NCI-H510A (cell line): ENCODE measurements at regions not wholly inside any gene's neighbourhood (a gene's known extent, or its start where the extent isn't known, plus 50 kb on each side); places are given as distances from the start of the nearest gene placed in this dataset.
"Not testable (repeated sequence)": the region's sequence is repeated elsewhere in the genome, so short reads cannot be mapped to it uniquely, and the experiment has no call there.

Experiments
- DNase-seq: peaks from one replicate; lab custom pipeline; 2025; lab: John Stamatoyannopoulos, UW

DNA sequence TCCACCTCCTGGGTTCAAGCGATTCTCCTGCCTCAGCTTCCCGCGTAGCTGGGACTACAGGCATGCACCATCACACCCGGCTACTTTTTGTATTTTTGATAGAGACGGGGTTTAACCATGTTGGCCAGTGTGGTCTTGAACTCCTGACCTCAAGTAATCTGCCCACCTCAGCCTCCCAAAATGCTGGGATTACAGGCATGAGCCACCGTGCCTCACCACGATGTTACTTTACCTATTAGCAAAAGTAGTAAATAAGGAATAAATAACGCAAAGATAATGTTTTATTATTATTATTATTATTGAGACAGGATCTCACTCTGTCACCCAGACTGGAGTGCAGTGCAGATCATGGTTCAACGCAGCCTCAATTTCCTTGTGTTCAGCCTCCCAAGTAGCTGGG, 145.9 kb downstream of the NPIPB5 start:
- DNase-seq = not testable (repeated sequence)

DNA sequence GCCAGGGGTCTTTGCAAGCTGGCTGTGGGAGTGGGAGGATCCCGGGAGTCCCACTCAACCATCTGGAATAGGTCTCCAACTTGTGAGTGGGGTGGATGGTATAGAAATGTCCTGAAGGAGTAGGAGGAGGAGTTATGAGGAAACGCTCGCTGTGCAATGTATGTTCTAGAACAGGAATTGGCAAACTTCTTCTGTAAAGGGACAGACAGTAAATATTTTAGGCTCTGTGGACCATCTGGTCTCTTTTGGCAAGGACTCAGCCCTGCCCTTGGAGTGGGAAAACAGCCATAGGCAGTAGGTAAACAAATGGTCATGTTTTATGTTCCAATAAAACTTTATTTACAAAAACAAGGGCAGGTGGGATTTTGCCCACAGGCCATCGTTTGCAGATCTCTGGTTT, 149.2 kb downstream of the NPIPB5 start:
- DNase-seq = no peak

DNA sequence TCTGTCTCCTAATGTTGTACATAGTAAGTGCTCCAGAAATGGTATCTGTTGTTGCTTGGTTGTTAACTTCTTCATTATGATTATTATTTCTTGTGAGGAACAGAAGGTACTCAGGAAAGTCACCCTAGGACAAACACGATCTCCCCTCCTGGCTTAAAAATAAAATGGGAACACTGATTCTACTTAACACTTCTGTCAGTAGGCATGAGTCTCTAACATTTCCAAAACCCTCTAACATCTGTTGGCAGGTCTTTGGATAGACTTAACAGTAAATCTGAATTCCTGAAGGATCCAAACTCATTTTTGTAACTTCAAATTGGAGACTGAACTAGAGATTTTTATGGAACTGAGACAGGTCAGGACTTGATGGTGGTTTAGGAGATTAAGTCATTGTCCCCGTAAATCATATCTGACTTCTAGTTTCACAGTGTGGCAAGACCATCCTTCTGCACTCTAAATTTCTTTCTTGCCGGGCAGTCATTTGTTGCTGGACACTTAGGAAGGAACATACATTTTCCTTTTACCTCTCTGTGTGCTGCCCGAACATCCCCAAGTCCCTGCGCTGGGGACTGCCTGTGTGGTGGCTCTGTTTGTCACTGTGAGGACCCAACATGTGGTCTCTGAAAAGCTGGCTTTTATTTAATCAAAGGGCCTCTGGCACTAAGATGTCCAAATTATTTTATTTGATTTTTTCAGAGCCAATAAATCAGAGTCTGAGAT, 149.9 kb downstream of the NPIPB5 start:
- no peak for DNase-seq

DNA sequence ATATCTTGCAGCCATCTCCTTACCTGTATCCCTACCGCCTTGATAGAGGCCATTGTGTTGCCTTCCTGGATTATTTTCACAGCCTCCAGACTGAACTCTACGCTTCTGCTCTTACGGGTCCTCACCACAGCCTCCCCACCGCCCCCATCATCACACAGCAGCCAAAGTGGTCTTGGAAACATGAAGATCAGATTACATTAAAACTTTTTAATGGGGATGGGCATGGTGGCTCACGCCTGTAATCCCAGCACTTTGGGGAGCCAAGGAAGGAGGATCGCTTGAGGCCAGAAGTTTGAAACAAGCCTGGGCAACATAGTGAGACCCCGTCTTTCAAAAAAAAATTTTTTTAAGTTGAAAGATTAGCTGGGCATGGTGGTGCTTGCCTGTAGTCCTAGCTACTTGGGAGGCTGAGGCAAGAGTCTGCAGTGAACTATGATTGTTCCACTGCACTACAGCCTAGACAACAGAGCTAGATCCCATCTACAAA, 150.5 kb downstream of the NPIPB5 start:
- no peak for DNase-seq

DNA sequence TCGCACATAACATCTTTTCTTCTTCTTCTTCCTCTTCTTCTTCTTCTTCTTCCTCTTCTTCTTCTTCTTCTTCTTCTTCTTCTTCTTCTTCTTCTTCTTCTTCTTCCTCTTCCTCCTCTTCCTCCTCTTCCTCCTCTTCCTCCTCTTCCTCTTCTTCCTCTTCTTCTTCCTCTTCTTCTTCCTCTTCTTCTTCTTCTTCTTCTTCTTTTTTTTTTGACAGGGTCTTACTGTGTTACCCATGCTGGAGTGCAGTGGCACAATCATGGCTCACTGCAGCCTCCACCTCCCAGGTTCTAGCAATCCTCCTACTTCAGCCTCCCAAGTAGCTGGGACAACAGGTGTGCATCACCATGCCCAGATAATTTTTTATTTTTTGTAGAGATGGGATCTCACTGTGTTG, 151.0 kb upstream of the HS3ST2 start:
- DNase-seq = not testable (repeated sequence)

DNA sequence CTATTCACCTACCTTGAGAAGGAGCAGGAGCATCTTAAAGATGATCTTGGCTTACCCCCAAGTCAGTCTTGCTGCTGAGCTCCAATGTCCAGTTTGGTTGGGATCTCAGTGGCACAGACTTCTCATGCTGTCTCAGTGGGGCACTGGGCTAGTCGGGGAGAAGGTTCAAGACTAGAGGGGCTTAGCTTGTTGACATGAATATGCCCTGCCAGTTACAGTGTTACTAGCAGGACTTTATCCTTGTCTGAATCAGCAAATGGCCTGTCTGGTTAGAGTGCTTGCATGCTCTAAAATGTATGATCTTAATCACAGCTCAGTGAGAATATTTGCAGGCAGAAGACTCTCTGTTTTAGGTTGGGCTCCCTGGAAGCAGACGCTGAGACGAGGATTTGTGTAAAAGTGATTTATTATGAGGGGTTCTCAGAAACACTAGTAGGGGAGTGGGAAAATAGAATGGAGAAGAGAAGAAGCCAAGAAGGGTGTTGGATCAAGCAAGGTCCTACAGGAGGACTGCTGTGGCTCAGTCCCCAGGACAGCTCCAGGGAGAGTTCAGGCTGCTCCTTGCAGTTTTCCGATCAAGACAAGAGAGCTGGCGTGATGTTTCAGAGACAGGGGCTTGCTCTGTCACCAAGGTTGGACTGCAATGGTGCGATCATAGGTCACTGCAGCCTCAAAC, 150.4 kb upstream of the HS3ST2 start:
- no peak for DNase-seq

DNA sequence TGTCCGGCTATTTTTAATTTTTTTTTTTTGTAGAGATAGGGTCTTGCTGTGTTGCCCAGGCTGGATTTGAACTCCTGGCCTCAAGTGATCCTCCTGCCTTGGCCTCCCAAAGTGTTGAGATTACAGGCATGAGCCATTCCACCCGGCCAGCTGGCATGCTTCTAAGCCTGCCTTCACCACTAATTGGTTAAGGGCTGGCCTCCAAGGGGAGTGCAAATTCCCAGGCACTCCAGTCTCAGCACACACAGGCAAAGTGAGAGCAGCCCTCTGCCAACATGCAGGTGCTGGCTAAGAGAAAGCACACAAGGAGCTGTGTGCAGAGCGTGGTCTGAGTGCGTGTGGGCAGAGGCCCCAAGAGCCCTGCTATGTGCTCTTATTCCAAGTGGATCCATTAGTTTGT, 149.8 kb upstream of the HS3ST2 start:
- peak; percentile 69 for DNase-seq

DNA sequence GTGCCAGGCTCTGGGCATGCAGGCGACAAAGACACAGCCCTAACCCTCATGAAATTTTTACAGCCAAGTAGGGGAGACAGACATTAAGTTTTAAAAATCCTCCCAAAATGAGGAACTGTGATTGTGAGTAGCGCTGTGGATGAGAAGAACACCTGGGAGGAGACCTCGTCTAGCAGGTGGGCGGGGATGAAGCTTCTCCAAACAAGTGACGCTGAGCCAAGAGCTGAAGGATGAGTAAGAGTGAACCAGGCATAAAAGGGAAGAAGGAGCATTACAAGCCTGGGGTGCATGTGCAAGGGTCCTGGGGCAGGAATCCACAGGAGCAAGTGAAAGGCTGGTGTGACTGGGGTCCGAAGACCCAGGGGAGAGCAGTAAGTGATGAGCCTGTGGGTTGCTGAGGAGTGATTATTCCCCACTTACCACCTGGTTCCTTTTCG, 149.4 kb upstream of the HS3ST2 start:
- DNase-seq = peak; percentile 43

DNA sequence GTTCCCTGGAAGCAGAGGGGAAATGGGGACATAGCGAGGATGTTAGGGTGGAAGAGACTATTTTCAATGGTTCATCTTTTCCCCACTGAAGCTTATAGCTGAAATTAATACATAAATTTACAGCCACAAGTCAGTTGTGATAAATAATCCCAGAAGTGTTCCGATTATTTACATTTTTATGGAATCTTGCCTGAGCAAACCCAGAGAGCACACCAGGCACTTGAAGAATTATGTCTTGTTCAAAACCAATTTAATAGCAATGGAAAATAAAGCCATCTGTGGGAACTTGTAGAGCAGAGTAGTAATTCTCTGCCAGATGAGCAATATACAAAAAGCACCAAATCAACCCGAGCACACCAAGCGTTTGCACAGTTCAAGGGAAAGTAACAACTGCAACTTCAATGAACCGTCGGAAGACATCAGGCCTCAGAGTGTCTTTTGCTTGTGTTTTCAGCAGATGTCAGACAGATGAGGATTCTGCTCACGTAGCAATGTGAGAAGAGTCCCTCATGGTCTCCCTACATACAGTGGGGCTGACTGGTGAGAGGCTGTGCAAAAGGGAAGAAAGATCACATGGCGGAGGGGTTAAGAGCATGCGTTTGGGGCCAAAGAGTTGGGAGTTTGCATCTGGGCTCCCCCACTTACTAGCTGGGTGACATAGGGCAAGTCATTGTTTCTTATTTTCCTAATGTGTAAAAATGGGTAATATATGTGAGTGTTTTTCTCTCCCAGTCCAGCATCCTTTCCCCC, 148.7 kb upstream of the HS3ST2 start:
- DNase-seq = no peak

DNA sequence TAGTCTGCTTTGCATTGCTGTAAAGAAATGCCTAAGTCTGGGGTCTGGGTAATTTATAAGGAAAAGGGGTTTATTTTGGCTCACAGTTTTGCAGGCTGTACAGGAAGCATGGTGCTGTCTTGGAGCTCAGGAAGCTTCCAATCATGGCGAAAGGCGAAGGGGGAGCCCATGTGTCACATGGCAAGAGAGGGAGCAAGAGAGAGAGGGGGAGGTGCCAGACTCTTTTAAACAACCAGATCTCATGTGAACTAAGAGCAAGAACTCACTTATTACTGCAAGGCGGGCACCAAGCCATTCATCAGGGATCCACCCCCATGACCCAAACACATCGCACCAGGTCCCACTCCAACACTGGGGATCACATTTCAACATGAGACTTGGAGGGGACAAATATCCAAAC, 148.2 kb upstream of the HS3ST2 start:
- DNase-seq = no peak

DNA sequence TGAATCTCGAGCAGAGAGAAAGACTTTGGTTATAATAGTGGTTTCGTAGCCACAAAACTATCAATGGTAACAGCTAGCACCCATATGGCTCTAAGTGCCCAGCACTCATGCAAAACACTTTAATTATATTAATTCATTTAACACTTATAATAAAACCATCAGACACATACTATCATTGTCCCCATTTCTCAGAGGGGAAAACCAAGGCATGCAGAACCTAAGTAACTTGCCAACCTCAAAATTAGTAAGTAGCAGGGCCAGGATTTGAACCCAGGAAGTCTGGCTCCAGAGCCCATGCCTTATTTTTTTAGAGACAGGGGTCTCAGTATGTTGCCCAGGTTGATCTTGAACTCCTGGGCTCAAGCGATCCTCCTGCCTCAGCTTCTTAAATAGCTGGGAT, 145.6 kb upstream of the HS3ST2 start:
- DNase-seq = no peak

DNA sequence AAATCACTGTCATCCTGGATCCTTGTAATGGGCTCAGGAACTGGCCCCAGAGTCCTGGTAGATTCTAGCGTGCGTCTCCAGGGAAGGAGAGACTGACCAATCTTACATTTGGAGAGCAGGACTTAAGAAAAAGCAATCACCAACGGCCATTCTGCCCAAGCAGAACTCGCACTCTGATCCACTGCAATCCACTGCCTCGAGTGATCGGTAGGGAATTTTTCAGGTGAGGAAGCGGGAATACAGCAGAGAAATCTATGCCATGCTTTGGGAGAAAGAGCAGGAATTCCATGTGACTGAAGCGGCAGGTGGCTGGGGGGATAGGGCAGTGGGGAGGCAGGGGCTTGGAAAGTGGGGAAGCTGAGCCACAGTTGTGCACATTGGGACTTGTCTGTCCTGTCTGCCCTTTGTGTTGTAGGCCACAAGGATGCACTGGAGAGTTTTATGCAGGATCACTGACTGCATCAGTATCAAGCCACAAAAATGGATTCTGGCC, 143.9 kb upstream of the HS3ST2 start:
- DNase-seq = no peak

DNA sequence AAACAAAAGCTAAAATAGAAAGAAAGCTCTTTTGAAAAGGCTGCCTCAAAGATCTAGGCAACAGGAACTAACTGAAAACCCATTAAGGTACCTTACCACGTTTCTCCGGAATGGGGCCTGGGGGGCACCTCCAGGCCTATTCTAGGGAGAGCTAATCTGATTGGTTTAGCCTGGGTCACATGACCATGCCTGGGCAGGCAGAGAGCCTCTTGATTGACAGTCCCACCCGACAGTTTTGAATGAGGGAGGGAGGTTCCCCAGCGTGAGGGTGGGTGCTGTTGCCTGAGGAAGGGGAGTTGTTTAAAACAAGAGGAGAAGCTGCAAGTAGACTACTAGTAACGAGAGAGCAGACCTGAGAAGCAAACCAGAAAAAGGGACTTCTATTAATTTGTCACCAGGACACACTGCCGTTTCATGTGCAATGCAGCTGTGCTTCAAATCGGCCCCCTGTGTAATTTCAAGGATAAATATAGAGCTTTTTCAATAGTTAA, 143.4 kb upstream of the HS3ST2 start:
- no peak for DNase-seq

DNA sequence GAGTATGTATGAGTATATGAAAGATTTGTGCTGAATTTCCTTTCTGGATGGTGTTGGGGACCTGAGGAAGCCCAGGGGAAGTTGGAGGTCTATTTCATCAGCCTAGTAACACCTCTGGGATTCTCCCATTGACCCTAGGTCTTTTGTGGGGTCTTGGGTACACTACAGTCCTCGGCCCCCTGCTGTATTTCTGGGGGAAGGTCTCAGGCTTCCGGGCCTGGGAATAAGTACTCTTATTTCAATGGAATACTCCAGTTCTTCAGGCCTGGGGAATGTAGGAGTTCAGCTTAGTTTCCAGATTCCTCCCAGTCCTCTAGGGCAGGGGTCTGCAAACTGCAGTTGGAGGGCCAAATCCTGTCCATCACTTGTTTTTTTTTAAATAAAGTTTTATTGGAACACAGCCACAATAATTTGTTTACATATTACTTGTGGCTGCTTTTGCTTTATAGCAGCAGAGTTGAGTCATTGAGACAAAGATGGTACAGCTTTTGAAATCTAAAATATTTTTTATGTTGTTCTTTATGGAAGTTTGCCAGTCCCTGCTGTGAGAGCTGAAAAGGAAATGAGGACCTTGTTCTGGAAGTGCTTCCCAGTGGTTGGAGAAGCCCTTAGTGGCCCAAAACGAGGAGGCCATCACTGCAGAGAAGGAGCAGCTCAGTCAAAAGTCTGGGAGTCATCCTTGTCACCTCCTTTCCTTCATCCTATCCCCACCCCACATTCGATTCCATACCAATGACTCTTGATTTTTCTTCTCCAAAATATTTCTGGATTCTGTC, 142.5 kb upstream of the HS3ST2 start:
- no peak for DNase-seq

DNA sequence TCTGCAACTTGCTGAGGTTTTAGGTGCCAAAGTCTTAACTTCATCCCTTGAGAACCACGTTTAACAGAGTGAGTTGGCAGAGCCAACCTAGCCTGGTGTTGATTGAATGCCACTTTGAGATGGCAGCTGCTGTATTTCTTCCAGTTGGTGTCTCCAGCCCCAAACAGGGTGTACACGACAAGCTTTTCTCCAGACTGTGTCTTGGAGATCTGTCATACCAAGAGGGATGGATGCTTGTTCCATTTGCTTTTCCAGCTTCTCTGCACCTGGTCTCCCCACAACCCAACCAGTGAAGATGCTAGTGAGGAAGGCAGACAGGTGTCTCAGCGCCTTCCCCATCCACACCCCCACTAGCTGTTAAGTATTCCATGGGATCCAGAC, 141.1 kb upstream of the HS3ST2 start:
- DNase-seq = no peak

DNA sequence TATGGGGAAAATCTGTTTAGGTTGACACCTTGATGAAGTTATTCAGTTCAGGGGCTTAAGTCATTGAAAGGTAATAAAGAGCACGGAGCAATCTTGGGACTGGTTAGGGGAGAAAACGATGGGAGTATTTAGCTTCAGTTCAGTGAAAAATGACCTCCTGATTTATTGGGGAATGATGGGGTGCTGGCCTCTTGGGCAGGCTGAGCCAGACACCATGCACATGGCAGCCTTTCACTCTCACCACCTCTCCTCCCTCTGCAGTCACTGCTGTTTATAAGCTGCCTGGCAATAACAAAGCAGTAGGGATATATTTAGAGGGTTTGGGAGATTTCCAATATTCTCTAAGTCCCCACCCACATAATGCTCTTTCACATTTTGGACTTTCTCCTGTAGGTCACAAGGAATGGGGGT, 140.5 kb upstream of the HS3ST2 start:
- no peak for DNase-seq

DNA sequence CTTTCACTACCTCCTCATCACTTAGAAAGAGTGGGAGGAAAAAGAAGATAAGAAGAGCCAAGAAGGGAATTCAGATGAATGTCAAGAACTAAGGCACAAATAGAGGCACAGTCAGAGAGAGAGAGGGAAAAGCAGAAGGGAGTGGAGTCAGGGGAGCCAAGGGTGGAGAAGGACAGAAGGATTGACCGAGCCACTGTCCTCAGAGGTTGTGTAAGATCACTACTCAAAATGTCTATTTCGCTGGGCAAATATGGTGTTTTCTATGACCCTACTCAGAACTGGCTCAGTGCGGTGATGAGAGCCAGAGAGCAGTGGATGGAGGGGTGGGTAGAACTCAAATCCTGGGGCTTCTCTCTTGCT, 139.2 kb upstream of the HS3ST2 start:
- no peak for DNase-seq

DNA sequence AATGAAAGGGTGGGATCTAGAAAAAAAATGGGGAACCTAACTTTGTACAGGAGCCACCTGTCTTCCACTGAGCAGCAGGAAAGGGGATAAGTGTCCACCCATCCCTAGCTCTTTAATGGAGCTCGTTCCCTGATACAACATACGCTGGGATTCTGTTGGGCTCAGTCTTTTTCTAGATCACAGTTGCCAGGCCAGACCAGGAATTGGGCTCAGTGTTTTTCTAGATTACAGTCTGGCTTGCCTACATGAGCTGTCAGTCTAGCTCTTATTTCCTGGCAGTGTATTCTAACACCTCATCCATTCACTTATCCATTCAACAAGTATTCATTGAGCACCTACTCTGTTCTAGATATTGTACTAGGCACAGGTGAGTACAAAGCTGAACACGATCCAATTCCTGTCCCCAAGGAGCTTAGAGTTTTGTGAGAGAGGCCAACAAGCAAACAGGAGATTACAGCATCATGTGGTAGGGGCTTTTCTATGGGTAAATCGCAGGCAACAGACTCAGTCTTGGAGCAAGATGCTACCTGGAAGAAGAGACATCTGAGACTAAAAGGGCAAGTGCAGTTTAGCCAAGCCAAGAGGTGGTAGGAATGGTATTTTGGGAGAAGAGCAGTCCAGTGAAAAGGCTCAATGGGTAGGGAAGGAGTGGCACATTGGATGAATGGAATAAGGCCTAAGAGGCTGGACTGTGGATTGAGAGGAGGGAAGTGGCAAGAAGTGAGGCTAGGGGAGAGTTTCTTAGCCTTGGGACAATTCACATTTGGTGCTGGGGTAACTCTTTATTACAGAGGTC, 138.0 kb upstream of the HS3ST2 start:
- no peak for DNase-seq

DNA sequence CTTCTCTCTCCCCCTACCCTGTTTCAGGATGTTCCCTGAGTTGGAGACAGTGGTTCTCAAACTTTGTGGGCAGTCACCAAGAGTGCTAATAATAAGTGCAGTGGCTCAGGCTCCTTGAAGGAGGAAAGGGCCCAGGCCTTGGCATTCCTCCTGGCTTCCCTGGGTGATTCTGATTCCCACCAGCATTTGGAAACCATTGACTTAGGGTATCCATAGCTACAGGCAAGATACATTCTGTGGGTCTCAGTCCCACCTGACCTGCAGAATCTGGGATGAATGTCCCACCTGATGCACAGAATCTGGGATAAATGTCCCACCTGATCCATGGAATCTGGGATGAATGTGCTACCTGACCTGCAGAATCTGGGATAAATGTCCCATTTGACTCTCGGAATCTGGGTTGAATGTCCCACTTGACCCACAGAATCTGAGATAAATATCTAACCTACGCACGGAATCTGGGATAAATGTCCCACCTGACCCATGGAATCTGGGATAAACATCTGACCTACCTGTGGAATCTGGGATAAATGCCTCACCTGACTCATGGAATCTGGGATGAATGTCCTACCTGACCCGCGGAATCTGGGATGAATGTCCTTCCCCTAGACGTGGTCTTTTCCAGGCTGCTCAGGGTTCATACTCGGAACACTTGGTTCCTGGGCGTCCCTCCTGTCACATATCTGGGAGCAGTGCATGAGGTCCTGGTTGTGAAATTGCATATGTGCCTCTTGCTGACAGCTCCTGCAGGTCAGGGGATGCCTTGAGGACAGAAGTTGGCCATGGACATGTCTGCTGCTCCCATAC, 136.7 kb upstream of the HS3ST2 start:
- no peak for DNase-seq

DNA sequence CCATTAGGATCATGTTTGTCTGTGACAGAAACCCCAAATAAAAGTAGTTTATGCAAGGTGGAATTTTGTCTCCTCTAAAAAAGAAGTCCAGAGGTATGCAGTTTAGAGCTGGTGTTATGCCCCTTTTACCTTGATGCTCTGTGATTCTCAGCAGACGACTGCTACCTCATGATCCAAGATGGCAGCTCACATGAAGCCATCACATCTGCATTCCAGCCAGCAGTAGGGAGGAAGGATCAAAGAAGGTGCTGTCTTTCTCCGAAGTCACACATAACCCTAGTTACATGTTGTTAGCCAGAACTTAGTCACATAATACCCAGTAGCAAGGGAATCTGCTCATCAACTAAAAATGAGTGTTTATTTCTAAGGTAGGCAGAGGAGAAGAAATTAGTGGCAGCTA, 135.7 kb upstream of the HS3ST2 start:
- no peak for DNase-seq
